ENCODE measurements at regions not wholly inside any gene's neighbourhood (a gene's known extent, or its start where the extent isn't known, plus 50 kb on each side); places are given as distances from the start of the nearest gene placed in this dataset.

DNA sequence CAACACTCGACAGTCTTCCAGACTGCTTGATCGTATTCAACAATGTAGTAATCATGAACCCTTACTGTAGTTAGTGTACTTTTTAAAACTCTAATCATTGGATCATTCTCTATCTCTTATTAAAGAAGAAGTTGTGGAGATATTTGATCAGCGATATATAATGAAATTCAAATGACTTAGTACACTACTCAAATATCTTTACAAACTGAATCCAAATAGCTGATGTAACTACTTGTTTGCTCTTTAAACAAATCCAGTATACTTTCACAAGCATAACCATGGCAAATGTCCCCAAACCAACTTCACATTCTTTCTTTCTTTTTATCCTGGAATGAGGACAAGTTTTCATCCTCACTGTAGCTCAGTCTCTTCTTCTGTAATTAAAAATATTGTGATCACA is 1569.9 kb upstream of the ADGRL3 start:
- TF ChIP-seq, protein P1, sequence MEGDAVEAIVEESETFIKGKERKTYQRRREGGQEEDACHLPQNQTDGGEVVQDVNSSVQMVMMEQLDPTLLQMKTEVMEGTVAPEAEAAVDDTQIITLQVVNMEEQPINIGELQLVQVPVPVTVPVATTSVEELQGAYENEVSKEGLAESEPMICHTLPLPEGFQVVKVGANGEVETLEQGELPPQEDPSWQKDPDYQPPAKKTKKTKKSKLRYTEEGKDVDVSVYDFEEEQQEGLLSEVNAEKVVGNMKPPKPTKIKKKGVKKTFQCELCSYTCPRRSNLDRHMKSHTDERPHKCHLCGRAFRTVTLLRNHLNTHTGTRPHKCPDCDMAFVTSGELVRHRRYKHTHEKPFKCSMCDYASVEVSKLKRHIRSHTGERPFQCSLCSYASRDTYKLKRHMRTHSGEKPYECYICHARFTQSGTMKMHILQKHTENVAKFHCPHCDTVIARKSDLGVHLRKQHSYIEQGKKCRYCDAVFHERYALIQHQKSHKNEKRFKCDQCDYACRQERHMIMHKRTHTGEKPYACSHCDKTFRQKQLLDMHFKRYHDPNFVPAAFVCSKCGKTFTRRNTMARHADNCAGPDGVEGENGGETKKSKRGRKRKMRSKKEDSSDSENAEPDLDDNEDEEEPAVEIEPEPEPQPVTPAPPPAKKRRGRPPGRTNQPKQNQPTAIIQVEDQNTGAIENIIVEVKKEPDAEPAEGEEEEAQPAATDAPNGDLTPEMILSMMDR (IDR thresholded peaks at IDR 0.05; ENCODE audit: insufficient read depth, missing control alignments) = no peak
- DNase-seq (ENCODE audit: insufficient read length, low spot score) = no peak
- FAIRE-seq = no peak

DNA sequence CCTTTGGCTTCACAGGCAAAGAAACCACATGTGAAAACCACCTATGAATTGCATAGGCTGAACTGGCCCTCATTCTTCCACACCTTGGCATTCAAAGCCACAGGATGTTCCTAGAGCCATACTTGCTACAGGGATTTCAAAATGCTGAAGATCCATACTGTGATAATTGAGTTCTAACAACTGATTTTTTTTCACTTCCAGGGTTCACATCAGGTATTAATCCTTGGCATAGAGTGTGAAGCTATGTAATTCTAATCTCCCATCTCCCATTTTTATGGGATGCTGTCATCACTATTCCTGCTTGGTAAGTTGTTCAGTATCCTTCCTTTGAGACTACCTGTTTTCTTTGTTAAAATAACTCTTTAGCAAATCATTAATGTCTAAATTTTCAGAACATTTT is 1569.2 kb upstream of the ADGRL3 start:
- no peak for FAIRE-seq
- TF ChIP-seq, protein P1 (IDR thresholded peaks at IDR 0.05; ENCODE audit: insufficient read depth, missing control alignments) = no peak
- DNase-seq (ENCODE audit: insufficient read length, low spot score) = no peak

DNA sequence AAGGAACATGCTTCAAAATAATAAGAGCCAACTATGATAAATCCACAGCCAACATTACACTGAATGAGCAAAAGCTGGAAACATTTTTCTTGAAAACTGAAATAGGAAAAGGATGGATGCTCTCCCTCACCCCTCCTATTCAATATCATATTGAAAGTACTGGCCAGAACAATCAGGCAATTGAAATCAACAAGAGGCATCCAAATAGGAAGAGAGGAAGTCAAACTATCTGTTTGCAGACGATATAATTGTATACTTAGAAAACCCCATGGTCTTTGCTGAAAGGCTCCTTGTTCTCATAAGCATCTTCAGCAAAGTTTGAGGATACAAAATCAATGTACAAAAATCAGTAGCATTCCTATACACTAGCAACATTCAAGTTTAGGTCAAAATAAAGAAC is 1562.5 kb upstream of the ADGRL3 start:
- DNase-seq (ENCODE audit: insufficient read length, low spot score) = no peak
- FAIRE-seq = no peak
- TF ChIP-seq, protein P1 (IDR thresholded peaks at IDR 0.05; ENCODE audit: insufficient read depth, missing control alignments) = no peak

DNA sequence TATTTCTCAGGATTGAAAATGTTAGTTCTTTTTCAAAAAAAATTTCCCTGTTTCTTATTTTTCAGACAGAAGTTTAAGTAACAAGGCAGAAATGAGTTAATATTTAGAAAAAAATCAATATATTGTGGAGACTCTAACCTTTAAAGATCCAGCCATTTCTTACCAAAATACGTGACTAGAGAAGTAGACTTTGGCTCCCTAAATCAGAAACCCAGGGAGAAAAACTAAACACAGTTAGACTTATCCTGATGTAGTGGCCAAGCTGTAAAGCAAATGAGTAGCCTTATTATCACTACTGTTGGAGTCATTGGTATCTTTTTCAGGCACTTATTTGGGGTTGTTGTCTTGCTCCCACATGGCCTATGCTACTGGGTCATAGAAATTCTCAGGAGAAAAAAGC is 1556.4 kb upstream of the ADGRL3 start:
- FAIRE-seq (peak; percentile 21), DNase-seq (ENCODE audit: insufficient read length, low spot score) (no peak)
- TF ChIP-seq, protein P1 (IDR thresholded peaks at IDR 0.05; ENCODE audit: insufficient read depth, missing control alignments) = no peak

DNA sequence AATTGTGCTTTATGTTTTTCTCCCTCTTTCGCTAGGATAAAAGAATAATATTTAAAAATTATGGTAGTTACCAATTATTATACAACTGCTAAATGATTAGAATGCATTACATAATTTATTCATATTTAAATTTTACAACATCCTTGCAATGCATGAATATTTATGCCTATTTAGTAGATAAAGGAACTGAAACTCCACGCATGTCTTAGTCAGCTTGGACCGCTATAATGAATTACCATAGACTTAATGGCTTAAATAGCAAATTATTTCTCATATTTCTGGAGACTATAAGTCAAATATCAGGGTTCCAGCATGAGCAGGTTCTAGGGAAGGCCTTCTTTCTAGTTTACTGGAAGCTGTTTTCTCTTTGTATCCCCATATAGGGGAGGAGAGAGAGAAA is 1555.4 kb upstream of the ADGRL3 start:
- FAIRE-seq (no peak), DNase-seq (ENCODE audit: insufficient read length, low spot score) (no peak)

DNA sequence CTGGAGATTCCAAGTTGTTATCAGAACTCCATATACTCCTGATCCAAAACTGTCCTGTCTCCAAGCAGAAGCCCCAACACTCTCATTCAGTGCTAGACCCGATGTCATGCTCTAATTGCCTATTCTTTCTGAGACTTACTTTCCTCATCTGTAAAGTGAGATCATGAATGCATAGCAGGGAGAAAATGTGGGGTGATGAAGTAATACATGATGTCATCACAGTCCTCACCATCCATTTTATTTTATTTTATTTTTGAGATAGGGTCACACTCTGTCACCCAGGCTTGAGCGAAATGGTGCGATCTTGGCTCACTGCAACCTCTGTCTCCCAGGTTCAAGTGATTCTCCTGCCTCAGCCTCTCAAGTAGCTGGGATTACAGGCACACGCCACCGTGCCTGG is 1554.0 kb upstream of the ADGRL3 start:
- DNase-seq (ENCODE audit: insufficient read length, low spot score) = no peak
- TF ChIP-seq, protein P1 (IDR thresholded peaks at IDR 0.05; ENCODE audit: insufficient read depth, missing control alignments) = no peak
- no peak for FAIRE-seq

More for the DNA sequence above, 1555.4 kb upstream of the ADGRL3 start:
- TF ChIP-seq, protein P1 (IDR thresholded peaks at IDR 0.05; ENCODE audit: insufficient read depth, missing control alignments) = no peak

DNA sequence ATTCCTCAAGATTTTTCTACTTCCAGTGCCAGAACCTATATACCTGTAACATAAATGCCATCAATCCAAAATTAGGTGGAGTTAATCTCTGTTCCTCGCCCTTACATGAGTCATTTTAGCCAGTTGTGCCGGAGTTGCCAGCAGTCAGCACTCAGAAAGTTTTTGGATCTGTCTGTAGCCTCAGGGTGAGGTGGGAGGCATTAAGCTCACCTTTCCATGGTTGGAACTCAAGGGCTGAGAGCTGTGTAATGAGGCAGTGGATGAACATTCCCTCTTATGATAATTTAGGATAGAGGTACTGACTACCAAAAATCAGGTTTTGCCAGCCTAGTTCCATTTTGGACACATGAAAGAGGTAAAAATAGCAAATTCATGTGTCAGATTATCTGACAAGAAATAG is 1553.1 kb upstream of the ADGRL3 start:
- TF ChIP-seq, protein P1 (IDR thresholded peaks at IDR 0.05; ENCODE audit: insufficient read depth, missing control alignments) = no peak
- FAIRE-seq (no peak), DNase-seq (ENCODE audit: insufficient read length, low spot score) (no peak)
